HCT116 (cell line): ENCODE measurements at regions not wholly inside any gene's neighbourhood (a gene's known extent, or its start where the extent isn't known, plus 50 kb on each side); places are given as distances from the start of the nearest gene placed in this dataset.

Source experiments
- ATAC-seq: fragments of 200-7000 bp; cut with Tn5 transposase; 2 replicates; pipeline ENCODE4 v1.9.1; 2020; ENCODE audit warnings: mild to moderate bottlenecking, moderate library complexity
- BruUV-seq: library from RNA; stranded (reverse); fragments of 400-500 nt; replicated peaks from 2 replicates; lab custom pipeline; 2021; lab: Mats Ljungman, UMichigan
- CTCF ChIA-PET: fragments of 300-600 bp; sonication (Branson Sonifier 250); formaldehyde crosslinking; loops from one replicate; lab custom pipeline; 2021; ENCODE audit warnings: antibody characterized with exemption; lab: Charles Lee
- POLR2A ChIA-PET: fragments of 300-600, 350-600 bp; sonication (Branson Sonifier 250); formaldehyde crosslinking; loops from one replicate; lab custom pipeline; 2021; ENCODE audit warnings: antibody characterized with exemption; lab: Charles Lee
- RAD21 ChIA-PET, 2 experiments: fragments of 300-600 bp; sonication (Branson Sonifier 250); formaldehyde crosslinking; loops; one replicate each; lab custom pipeline; 2023; ENCODE audit warnings: low total read pairs in 2 of 2; ENCODE audit not compliant: uncharacterized antibody in 2 of 2, unreplicated experiment in 2 of 2, low non-redundant PET in 1 of 2; lab: Charles Lee
- DNase-seq: peaks from one replicate; pipeline ENCODE4 v3.0.0-alpha.2; 2010; ENCODE audit warnings: low read depth, low spot score
- H2AFZ ChIP-seq: fragments of 200-600 bp; shearing (Covaris generic), sonication (generic); 2 replicates; pipeline ENCODE4 v1.6.1; 2017; ENCODE audit warnings: low read depth, mixed run types, mixed read lengths, antibody characterized with exemption, low read length; ENCODE audit not compliant: poor library complexity, severe bottlenecking
- H3K27ac ChIP-seq: 2 replicates; pipeline ENCODE4 v1.5.1; 2012; ENCODE audit warnings: low read depth, low read length
- H3K27me3 ChIP-seq: fragments of 200-600 bp; sonication (generic); 2 replicates; pipeline ENCODE4 v1.6.1; 2016; ENCODE audit warnings: mixed run types, low read length, mixed read lengths; ENCODE audit not compliant: insufficient read depth
- H3K36me3 ChIP-seq, 2 experiments: fragments of 200-500 bp in 1 of 2; fragments of 200-600 bp in 1 of 2; sonication (Bioruptor generic) in 1 of 2; sonication (generic) in 1 of 2; 2 replicates each; pipeline versions ENCODE4 v1.5.1 to v1.6.1; 2014 to 2016; ENCODE audit warnings: low read length in 2 of 2, inconsistent platforms in 1 of 2, mixed read lengths in 1 of 2, mixed run types in 1 of 2; ENCODE audit not compliant: insufficient read depth in 2 of 2, control insufficient read depth in 1 of 2
- H3K4me1 ChIP-seq, 2 experiments: fragments of 200-600 bp in 1 of 2; sonication (generic) in 1 of 2; 2 replicates each; pipeline versions ENCODE4 v1.5.1 to v1.6.1; 2012 to 2017; ENCODE audit warnings: low read length in 2 of 2, inconsistent platforms in 1 of 2, mild to moderate bottlenecking in 1 of 2, mixed read lengths in 1 of 2, mixed run types in 1 of 2, moderate library complexity in 1 of 2; ENCODE audit not compliant: insufficient read depth in 2 of 2, control insufficient read depth in 1 of 2
- H3K4me2 ChIP-seq: fragments of 200-600 bp; sonication (generic); 2 replicates; pipeline ENCODE4 v1.6.1; 2017; ENCODE audit warnings: mixed run types, low read length, mixed read lengths
- H3K4me3 ChIP-seq, 2 experiments: fragments of 200-600 bp in 1 of 2; sonication (generic) in 1 of 2; replicated peaks in 1 of 2; 2 replicates each; pipeline ENCODE4 v1.5.1; 2011 to 2016; ENCODE audit warnings: low read length in 2 of 2, control low read depth in 1 of 2, low read depth in 1 of 2, mild to moderate bottlenecking in 1 of 2, mixed read lengths in 1 of 2, mixed run types in 1 of 2
- H3K79me2 ChIP-seq: fragments of 200-600 bp; sonication (generic); 2 replicates; pipeline ENCODE4 v1.6.1; 2017; ENCODE audit warnings: mild to moderate bottlenecking, mixed run types, low read length, moderate library complexity, mixed read lengths; ENCODE audit not compliant: insufficient read depth
- H3K9ac ChIP-seq: fragments of 200-600 bp; sonication (generic); 2 replicates; pipeline ENCODE4 v1.6.1; 2016; ENCODE audit warnings: low read length, mixed read lengths
- H3K9me2 ChIP-seq: fragments of 200-600 bp; sonication (generic), shearing (Covaris generic); 2 replicates; pipeline ENCODE4 v1.6.1; 2017; ENCODE audit warnings: mixed run types, mild to moderate bottlenecking, moderate library complexity; ENCODE audit not compliant: insufficient read depth
- H3K9me3 ChIP-seq, 2 experiments: fragments of 200-500 bp in 1 of 2; fragments of 200-600 bp in 1 of 2; sonication (Bioruptor generic) in 1 of 2; sonication (generic) in 1 of 2; 2 replicates each; pipeline ENCODE4 v1.6.1; 2014 to 2017; ENCODE audit warnings: low read length in 2 of 2, mixed read lengths in 2 of 2, inconsistent platforms in 1 of 2, low read depth in 1 of 2, mild to moderate bottlenecking in 1 of 2, mixed run types in 1 of 2, moderate library complexity in 1 of 2; ENCODE audit not compliant: control insufficient read depth in 1 of 2, insufficient read depth in 1 of 2
- H4K20me1 ChIP-seq: fragments of 200-600 bp; sonication (generic), shearing (Covaris generic); 2 replicates; pipeline ENCODE4 v1.6.1; 2017; ENCODE audit warnings: mixed run types, mild to moderate bottlenecking, moderate library complexity; ENCODE audit not compliant: insufficient read depth
- CBX3 ChIP-seq: IDR thresholded peaks from 2 replicates; pipeline ENCODE4 v1.6.1; 2012; ENCODE audit warnings: low read depth
- EZH2 ChIP-seq: fragments of 200-600 bp; sonication (generic); IDR thresholded peaks from 2 replicates; pipeline ENCODE4 v1.6.1; 2017; ENCODE audit warnings: antibody characterized with exemption, mixed run types
- EZH2phosphoT487 ChIP-seq: fragments of 200-600 bp; IDR thresholded peaks from 2 replicates; pipeline ENCODE4 v1.6.1; 2018; ENCODE audit warnings: antibody characterized with exemption, borderline replicate concordance
- FOSL1 ChIP-seq: IDR thresholded peaks from 2 replicates; pipeline ENCODE4 v1.6.1; 2012; ENCODE audit warnings: low read depth
- JUND ChIP-seq: IDR thresholded peaks from 2 replicates; pipeline ENCODE4 v1.6.1; 2012
- POLR2A ChIP-seq: IDR thresholded peaks from 2 replicates; pipeline ENCODE4 v1.7.0; 2011; ENCODE audit warnings: borderline replicate concordance; ENCODE audit not compliant: insufficient read depth, insufficient read length; ENCODE audit errors: extremely low read depth
- POLR2AphosphoS5 ChIP-seq: IDR thresholded peaks from 2 replicates; pipeline ENCODE4 v1.6.1; 2011; ENCODE audit warnings: mild to moderate bottlenecking, low read depth, low read length, moderate library complexity
- RAD21 ChIP-seq: IDR thresholded peaks from 2 replicates; pipeline ENCODE4 v1.6.1; 2012; ENCODE audit warnings: low read depth, mild to moderate bottlenecking
- SIN3A ChIP-seq: IDR thresholded peaks from 2 replicates; pipeline ENCODE4 v1.6.1; 2012; ENCODE audit warnings: low read depth
- SP1 ChIP-seq: IDR thresholded peaks from 2 replicates; pipeline ENCODE4 v1.6.1; 2012; ENCODE audit warnings: low read depth
- SRF ChIP-seq: IDR thresholded peaks from 2 replicates; pipeline ENCODE4 v1.6.1; 2012; ENCODE audit warnings: low read depth
- TCF7L2 ChIP-seq: IDR thresholded peaks from 2 replicates; pipeline ENCODE4 v1.7.0; 2011; ENCODE audit warnings: borderline replicate concordance, inconsistent platforms; ENCODE audit not compliant: insufficient read depth, insufficient read length; ENCODE audit errors: extremely low read depth
- YY1 ChIP-seq: IDR thresholded peaks from 2 replicates; pipeline ENCODE4 v1.6.1; 2011; ENCODE audit warnings: low read length, low read depth, moderate library complexity, mild to moderate bottlenecking; ENCODE audit not compliant: insufficient replicate concordance; ENCODE audit errors: extremely low read depth
- ZFX ChIP-seq: fragments of 450-650 bp; IDR thresholded peaks from 2 replicates; pipeline ENCODE4 v1.6.1; 2017
- intact Hi-C: fragments of 100-400 bp; cut with micrococcal nuclease; formaldehyde crosslinking; loops from 2 replicates; pipeline ENCODE4 v1.10.0; 2022
- TF ChIP-seq, protein P1 (sequence below): IDR thresholded peaks from 2 replicates; pipeline ENCODE4 v1.6.1; 2011; ENCODE audit warnings: mild to moderate bottlenecking, low read length, moderate library complexity; ENCODE audit not compliant: insufficient replicate concordance; ENCODE audit errors: extremely low read depth
- TF ChIP-seq, protein P2 (sequence below): IDR thresholded peaks from 2 replicates; pipeline ENCODE4 v1.6.1; 2012

- Histone ChIP-seq H4K20me1 (no peaks in the 10 kb centered on the region), H3K9ac (no peak overlapping the region), H3K79me2 (no peaks in the 10 kb centered on the region), H3K9me3 (no peaks in the 10 kb centered on the region), H3K4me2 (no peak overlapping the region)
- CTCF ChIA-PET: no interaction called here
- no peak for TF ChIP-seq JUND
- no peak for TF ChIP-seq EZH2phosphoT487
- no peak for TF ChIP-seq TCF7L2
- TF ChIP-seq EZH2: no peak
- no peak for TF ChIP-seq SRF
- TF ChIP-seq YY1: no peak
- TF ChIP-seq, protein P1, sequence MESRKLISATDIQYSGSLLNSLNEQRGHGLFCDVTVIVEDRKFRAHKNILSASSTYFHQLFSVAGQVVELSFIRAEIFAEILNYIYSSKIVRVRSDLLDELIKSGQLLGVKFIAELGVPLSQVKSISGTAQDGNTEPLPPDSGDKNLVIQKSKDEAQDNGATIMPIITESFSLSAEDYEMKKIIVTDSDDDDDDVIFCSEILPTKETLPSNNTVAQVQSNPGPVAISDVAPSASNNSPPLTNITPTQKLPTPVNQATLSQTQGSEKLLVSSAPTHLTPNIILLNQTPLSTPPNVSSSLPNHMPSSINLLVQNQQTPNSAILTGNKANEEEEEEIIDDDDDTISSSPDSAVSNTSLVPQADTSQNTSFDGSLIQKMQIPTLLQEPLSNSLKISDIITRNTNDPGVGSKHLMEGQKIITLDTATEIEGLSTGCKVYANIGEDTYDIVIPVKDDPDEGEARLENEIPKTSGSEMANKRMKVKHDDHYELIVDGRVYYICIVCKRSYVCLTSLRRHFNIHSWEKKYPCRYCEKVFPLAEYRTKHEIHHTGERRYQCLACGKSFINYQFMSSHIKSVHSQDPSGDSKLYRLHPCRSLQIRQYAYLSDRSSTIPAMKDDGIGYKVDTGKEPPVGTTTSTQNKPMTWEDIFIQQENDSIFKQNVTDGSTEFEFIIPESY: no peak
- TF ChIP-seq POLR2AphosphoS5: no peak
- no peak for TF ChIP-seq POLR2A
- no peak for TF ChIP-seq ZFX
- no peak for TF ChIP-seq CBX3
- TF ChIP-seq SP1: no peak
- TF ChIP-seq FOSL1: no peak
- no peak for TF ChIP-seq RAD21
- TF ChIP-seq SIN3A: no peak
- TF ChIP-seq, protein P2, sequence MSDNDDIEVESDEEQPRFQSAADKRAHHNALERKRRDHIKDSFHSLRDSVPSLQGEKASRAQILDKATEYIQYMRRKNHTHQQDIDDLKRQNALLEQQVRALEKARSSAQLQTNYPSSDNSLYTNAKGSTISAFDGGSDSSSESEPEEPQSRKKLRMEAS: no peak
- TF ChIP-seq, all 23 proteins: peak for 0
- Histone ChIP-seq H3K27ac (no peak overlapping the region), H3K4me1 (no peaks in the 10 kb centered on the region), H3K9me2 (no peaks in the 10 kb centered on the region), H3K4me3 (no peak overlapping the region), H3K36me3 (no peaks in the 10 kb centered on the region), H2AFZ (no peak overlapping the region), H3K27me3 (no peaks in the 10 kb centered on the region)
- DNase-seq (no peak), ATAC-seq (no peak)
- ChIA-PET POLR2A (no interaction called here), RAD21 (no interaction called here)
- no TSS peak for BruUV-seq
- intact Hi-C loops: no loop called here
Measured at GRCh38 chr7:89800761-89801160, 353.5 kb upstream of the STEAP1 start.
